ENCODE measurements at regions not wholly inside any gene's neighbourhood (a gene's known extent, or its start where the extent isn't known, plus 50 kb on each side); places are given as distances from the start of the nearest gene placed in this dataset.

GRCh38 chr11:131279654-131280384, 90.6 kb upstream of the NTM start:
- TF ChIP-seq, protein P1, sequence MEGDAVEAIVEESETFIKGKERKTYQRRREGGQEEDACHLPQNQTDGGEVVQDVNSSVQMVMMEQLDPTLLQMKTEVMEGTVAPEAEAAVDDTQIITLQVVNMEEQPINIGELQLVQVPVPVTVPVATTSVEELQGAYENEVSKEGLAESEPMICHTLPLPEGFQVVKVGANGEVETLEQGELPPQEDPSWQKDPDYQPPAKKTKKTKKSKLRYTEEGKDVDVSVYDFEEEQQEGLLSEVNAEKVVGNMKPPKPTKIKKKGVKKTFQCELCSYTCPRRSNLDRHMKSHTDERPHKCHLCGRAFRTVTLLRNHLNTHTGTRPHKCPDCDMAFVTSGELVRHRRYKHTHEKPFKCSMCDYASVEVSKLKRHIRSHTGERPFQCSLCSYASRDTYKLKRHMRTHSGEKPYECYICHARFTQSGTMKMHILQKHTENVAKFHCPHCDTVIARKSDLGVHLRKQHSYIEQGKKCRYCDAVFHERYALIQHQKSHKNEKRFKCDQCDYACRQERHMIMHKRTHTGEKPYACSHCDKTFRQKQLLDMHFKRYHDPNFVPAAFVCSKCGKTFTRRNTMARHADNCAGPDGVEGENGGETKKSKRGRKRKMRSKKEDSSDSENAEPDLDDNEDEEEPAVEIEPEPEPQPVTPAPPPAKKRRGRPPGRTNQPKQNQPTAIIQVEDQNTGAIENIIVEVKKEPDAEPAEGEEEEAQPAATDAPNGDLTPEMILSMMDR (IDR thresholded peaks at IDR 0.05): no peak
- TF ChIP-seq POLR2A (IDR thresholded peaks at IDR 0.05): no peak

All from right lobe of liver (tissue), 4 donors.